Ovary (tissue), 7 donors: ENCODE measurements at regions not wholly inside any gene's neighbourhood (a gene's known extent, or its start where the extent isn't known, plus 50 kb on each side); places are given as distances from the start of the nearest gene placed in this dataset.

Experiments
- DNase-seq, 5 donors: peaks; one replicate each; pipeline ENCODE4 v3.0.0-alpha.2; 2019 to 2020
- H3K27ac ChIP-seq, 2 donors: fragments of 200-600 bp; one replicate each; pipeline versions ENCODE4 v1.5.1 to v1.8.0; 2019 to 2022
- H3K27me3 ChIP-seq: fragments of 200-600 bp; one replicate; pipeline ENCODE4 v1.8.0; 2022
- H3K36me3 ChIP-seq: fragments of 200-600 bp; sonication (generic); one replicate; pipeline ENCODE4 v1.5.1; 2019
- H3K4me1 ChIP-seq: one replicate; pipeline ENCODE4 v1.8.1; 2013; ENCODE audit warnings: mild to moderate bottlenecking, moderate library complexity; ENCODE audit not compliant: insufficient read depth
- H3K4me3 ChIP-seq: fragments of 200-600 bp; sonication (generic); one replicate; pipeline ENCODE4 v1.5.1; 2017
- H3K9me3 ChIP-seq, 2 donors: fragments of 200-600 bp in 1 of 2; sonication (generic) in 1 of 2; one replicate each; pipeline versions ENCODE4 v1.5.1 to v1.8.1; 2013 to 2019; ENCODE audit warnings: mild to moderate bottlenecking in 1 of 2, moderate library complexity in 1 of 2
- CTCF ChIP-seq, 3 donors: fragments of 450-650 bp in 2 of 3; fragments of 200-600 bp in 1 of 3; IDR thresholded peaks; one replicate each; pipeline versions ENCODE4 v1.5.1 to v1.8.0; 2016 to 2022; ENCODE audit warnings: antibody characterized with exemption in 3 of 3, mild to moderate bottlenecking in 1 of 3
- EP300 ChIP-seq: sonication (generic); formaldehyde crosslinking; IDR thresholded peaks from one replicate; pipeline ENCODE4 v1.6.1; 2017; ENCODE audit warnings: antibody characterized with exemption
- POLR2A ChIP-seq: fragments of 450-650 bp; IDR thresholded peaks from one replicate; pipeline ENCODE4 v1.6.1; 2017; ENCODE audit warnings: antibody characterized with exemption, mild to moderate bottlenecking, moderate library complexity
- WGBS, 3 donors: extraction: QIAGEN DNeasy Blood & Tissue Kit in 1 of 3; methylation state at CpG; one replicate each; pipeline versions ENCODE4 v1.1.5 to v1.1.7; 2013 to 2017; 5-methylcytosine and 5-hydroxymethylcytosine counted together
- intact Hi-C, 4 donors: fragments of 100-400 bp; cut with DNase I; formaldehyde crosslinking; loops; one replicate each; pipeline versions ENCODE4 v1.11.0 to v1.15.1; 2022 to 2023
- donor health status: DM: no; HTN: no; CAD: no; lungs with moderate emphysema.
- donor health status: DM: no; HTN: no; CAD: no.
- donor health status: Bipolar disorder and iron deficiency.
- donor health status: DM: no; HTN: no; CAD: no.
- donor health status: DM: yes; HTN: yes; CAD: no.

GRCh38 chr2:160680294-160680693 is 186.7 kb upstream of the RBMS1 start:
- no peak overlapping the region for H3K27ac ChIP-seq
- no peaks in the 10 kb centered on the region for H3K36me3 ChIP-seq
- TF ChIP-seq CTCF (IDR thresholded peaks at IDR 0.05) = no peak
- no peak for TF ChIP-seq POLR2A
- no peak for TF ChIP-seq EP300
- H3K9me3 ChIP-seq = no peaks in the 10 kb centered on the region
- DNase-seq = no peak
- no peak overlapping the region for H3K4me3 ChIP-seq
- no peaks in the 10 kb centered on the region for H3K27me3 ChIP-seq
- peaks cover 2% of the 10 kb centered on the region for H3K4me1 ChIP-seq
- intact Hi-C loops = loop anchor here in 1 of 4 donors (5.0 kb wide), 1 partner anchor 38 kb away; no protein-coding TSS in a partner anchor

GRCh38 chr2:160680974-160681373 is 187.4 kb upstream of the RBMS1 start:
- no peaks in the 10 kb centered on the region for H3K9me3 ChIP-seq
- DNase-seq = no peak
- WGBS, 3 donors = 54 to 99% (median 97%) methylated on average over 2 of the region's 2 CpGs
- no peaks in the 10 kb centered on the region for H3K36me3 ChIP-seq
- TF ChIP-seq CTCF (IDR thresholded peaks at IDR 0.05) (no peak), EP300 (no peak), POLR2A (no peak)
- H3K4me3 ChIP-seq = no peak overlapping the region
- intact Hi-C loops = loop anchor here in 1 of 4 donors (5.0 kb wide), 1 partner anchor 39 kb away; no protein-coding TSS in a partner anchor
- peaks cover 2% of the 10 kb centered on the region for H3K4me1 ChIP-seq
- no peaks in the 10 kb centered on the region for H3K27me3 ChIP-seq
- no peak overlapping the region for H3K27ac ChIP-seq

- no peak for TF ChIP-seq EP300
- TF ChIP-seq POLR2A = no peak
- no peak for TF ChIP-seq CTCF (IDR thresholded peaks at IDR 0.05)
- no peaks in the 10 kb centered on the region for H3K9me3 ChIP-seq
- WGBS, 3 donors = 92 to 94% (median 93%) methylated on average over 3 of the region's 3 CpGs
- no peaks in the 10 kb centered on the region for H3K36me3 ChIP-seq
- H3K27me3 ChIP-seq = no peaks in the 10 kb centered on the region
- intact Hi-C loops = loop anchor here in 1 of 4 donors (5.0 kb wide), 1 partner anchor 41 kb away; no protein-coding TSS in a partner anchor
- peaks cover 2% of the 10 kb centered on the region for H3K4me1 ChIP-seq
- no peak overlapping the region for H3K4me3 ChIP-seq
- no peak overlapping the region for H3K27ac ChIP-seq
- DNase-seq = no peak
Observed at GRCh38 chr2:160683206-160683605, 189.6 kb upstream of the RBMS1 start.

GRCh38 chr2:160687629-160688028 is 194.0 kb upstream of the RBMS1 start:
- Histone ChIP-seq H3K27ac (no peak overlapping the region), H3K4me1 (no peaks in the 10 kb centered on the region), H3K4me3 (no peak overlapping the region), H3K36me3 (no peaks in the 10 kb centered on the region), H3K27me3 (no peaks in the 10 kb centered on the region), H3K9me3 (no peaks in the 10 kb centered on the region)
- TF ChIP-seq CTCF (IDR thresholded peaks at IDR 0.05) (no peak), EP300 (no peak), POLR2A (no peak)
- 22 to 29% (median 27%) methylated on average over 7 of the region's 7 CpGs for WGBS, 3 donors
- intact Hi-C loops = no loop called here
- DNase-seq = no peak
